Retinal pigment epithelial cell (primary cell): ENCODE measurements at regions not wholly inside any gene's neighbourhood (a gene's known extent, or its start where the extent isn't known, plus 50 kb on each side); places are given as distances from the start of the nearest gene placed in this dataset.

Experiments
- DNase-seq: peaks from one replicate; pipeline ENCODE4 v3.0.0-alpha.2; 2010; ENCODE audit warnings: low read depth
- H3K4me3 ChIP-seq: 2 replicates; pipeline ENCODE4 v1.5.1; 2011; ENCODE audit warnings: mild to moderate bottlenecking, low read length, control low read depth, moderate library complexity
- CTCF ChIP-seq: conservative IDR thresholded peaks from 2 replicates; pipeline ENCODE4 v1.5.1; 2011; ENCODE audit warnings: low read depth, low read length, control low read depth, inconsistent platforms

- DNase-seq = no peak
- TF ChIP-seq CTCF = no peak
- H3K4me3 ChIP-seq = no peak overlapping the region
Measured at GRCh38 chr3:20540066-20540465, 354.1 kb upstream of the SGO1 start.

GRCh38 chr3:20539666-20540065, 353.7 kb upstream of the SGO1 start:
- H3K4me3 ChIP-seq = no peak overlapping the region
- TF ChIP-seq CTCF = no peak
- DNase-seq = no peak

DNA sequence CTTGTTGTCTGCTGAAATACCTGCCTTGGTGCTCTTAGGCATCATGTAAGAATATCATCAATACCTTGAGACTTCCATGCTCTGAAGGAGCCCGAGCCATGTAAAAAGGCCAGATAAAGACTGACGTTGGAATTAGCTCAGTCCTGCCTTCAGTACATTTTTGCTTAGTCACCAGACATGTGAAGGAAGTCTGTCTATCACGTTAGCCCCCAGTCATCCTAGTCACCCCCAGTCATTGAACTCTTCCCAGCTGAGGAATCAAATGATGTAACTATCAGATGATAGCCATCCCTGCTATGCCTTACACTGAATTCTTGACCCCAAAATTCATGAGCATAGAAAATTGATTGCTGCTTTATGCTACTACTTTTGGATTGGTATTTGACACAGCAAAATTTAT, 351.2 kb upstream of the SGO1 start:
- H3K4me3 ChIP-seq = no peak overlapping the region
- DNase-seq = no peak
- TF ChIP-seq CTCF = no peak

- TF ChIP-seq CTCF = no peak
- H3K4me3 ChIP-seq = no peak overlapping the region
- no peak for DNase-seq
Measured at GRCh38 chr3:20529911-20530310, 343.9 kb upstream of the SGO1 start.

GRCh38 chr3:20528180-20528770, 342.3 kb upstream of the SGO1 start:
- no peak overlapping the region for H3K4me3 ChIP-seq
- TF ChIP-seq CTCF = no peak
- no peak for DNase-seq

- no peak overlapping the region for H3K4me3 ChIP-seq
- no peak for DNase-seq
- no peak for TF ChIP-seq CTCF
Measured at GRCh38 chr3:20527368-20527767, 341.4 kb upstream of the SGO1 start.

DNA sequence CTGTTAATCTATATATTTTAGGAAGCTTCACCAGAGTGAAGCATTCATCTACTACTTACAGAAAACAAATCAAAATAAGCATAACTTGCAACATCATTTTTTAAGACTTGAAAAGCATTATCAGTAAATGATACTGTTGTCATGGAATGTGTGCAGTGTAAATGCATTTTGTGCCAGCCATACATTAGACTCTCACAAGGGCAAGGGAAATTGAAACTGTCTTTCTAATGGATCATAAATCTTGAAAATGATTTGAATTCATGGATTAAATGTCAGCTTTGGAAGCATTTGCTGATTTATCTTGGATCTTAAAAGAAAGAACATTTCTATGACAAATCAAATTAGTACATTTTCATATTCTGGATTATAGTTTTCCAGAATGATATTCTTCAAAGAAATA, 338.3 kb upstream of the SGO1 start:
- no peak for TF ChIP-seq CTCF
- no peak for DNase-seq
- H3K4me3 ChIP-seq = no peak overlapping the region
